Brain microvascular endothelial cell (primary cell): ENCODE measurements at regions not wholly inside any gene's neighbourhood (a gene's known extent, or its start where the extent isn't known, plus 50 kb on each side); places are given as distances from the start of the nearest gene placed in this dataset.

Experiments
- DNase-seq: peaks from one replicate; pipeline ENCODE4 v3.0.0-alpha.2; 2020
- H3K27ac ChIP-seq: fragments of 250-450 bp; sonication (Bioruptor Pico); 2 replicates; pipeline ENCODE4 v1.5.1; 2020; ENCODE audit warnings: mild to moderate bottlenecking, moderate library complexity
- H3K27me3 ChIP-seq: fragments of 250-450 bp; sonication (Bioruptor Pico); replicated peaks from 2 replicates; pipeline ENCODE4 v1.5.1; 2020; ENCODE audit warnings: mild to moderate bottlenecking
- H3K36me3 ChIP-seq: fragments of 250-450 bp; sonication (Bioruptor Pico); replicated peaks from 2 replicates; pipeline ENCODE4 v1.5.1; 2020; ENCODE audit warnings: mild to moderate bottlenecking
- H3K4me3 ChIP-seq: 2 replicates; pipeline ENCODE4 v1.5.1; 2011; ENCODE audit warnings: low read depth, mild to moderate bottlenecking, control low read depth, low read length, moderate library complexity
- in situ Hi-C: cut with HindIII; loops from 2 replicates; pipeline ENCODE4 v1.10.0; 2017; ENCODE audit warnings: low sequenced_read_pairs, low pct_ligation_motif_present
- TF ChIP-seq, protein P1 (sequence below): IDR thresholded peaks from 2 replicates; pipeline ENCODE4 v1.5.1; 2011; ENCODE audit warnings: low read depth, mild to moderate bottlenecking, moderate library complexity, low read length, control low read depth, inconsistent platforms; ENCODE audit errors: missing control alignments

DNA sequence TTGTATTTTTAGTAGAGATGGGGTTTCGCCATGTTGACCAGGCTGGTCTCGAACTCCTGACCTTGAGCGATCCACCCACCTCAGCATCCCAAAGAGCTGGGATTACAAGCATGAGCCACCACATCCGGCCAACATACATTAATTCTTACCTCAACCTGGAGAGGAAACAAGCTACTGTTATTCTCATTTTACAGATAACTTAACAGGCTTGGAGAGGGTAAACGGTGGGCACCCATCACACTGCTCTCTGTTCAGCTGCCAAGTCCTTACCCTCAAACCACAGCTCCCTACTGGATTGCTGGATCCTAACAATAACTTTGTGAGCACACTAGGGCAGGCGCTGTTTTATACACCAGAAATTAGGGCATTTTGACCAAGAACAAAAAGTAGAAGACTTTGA is 93.6 kb upstream of the BARHL2 start:
- H3K4me3 ChIP-seq: no peak overlapping the region
- TF ChIP-seq, protein P1, sequence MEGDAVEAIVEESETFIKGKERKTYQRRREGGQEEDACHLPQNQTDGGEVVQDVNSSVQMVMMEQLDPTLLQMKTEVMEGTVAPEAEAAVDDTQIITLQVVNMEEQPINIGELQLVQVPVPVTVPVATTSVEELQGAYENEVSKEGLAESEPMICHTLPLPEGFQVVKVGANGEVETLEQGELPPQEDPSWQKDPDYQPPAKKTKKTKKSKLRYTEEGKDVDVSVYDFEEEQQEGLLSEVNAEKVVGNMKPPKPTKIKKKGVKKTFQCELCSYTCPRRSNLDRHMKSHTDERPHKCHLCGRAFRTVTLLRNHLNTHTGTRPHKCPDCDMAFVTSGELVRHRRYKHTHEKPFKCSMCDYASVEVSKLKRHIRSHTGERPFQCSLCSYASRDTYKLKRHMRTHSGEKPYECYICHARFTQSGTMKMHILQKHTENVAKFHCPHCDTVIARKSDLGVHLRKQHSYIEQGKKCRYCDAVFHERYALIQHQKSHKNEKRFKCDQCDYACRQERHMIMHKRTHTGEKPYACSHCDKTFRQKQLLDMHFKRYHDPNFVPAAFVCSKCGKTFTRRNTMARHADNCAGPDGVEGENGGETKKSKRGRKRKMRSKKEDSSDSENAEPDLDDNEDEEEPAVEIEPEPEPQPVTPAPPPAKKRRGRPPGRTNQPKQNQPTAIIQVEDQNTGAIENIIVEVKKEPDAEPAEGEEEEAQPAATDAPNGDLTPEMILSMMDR: no peak
- no peaks in the 10 kb centered on the region for H3K27me3 ChIP-seq
- no peak for DNase-seq
- in situ Hi-C loops: no loop called here
- no peak overlapping the region for H3K27ac ChIP-seq
- H3K36me3 ChIP-seq: no peaks in the 10 kb centered on the region

DNA sequence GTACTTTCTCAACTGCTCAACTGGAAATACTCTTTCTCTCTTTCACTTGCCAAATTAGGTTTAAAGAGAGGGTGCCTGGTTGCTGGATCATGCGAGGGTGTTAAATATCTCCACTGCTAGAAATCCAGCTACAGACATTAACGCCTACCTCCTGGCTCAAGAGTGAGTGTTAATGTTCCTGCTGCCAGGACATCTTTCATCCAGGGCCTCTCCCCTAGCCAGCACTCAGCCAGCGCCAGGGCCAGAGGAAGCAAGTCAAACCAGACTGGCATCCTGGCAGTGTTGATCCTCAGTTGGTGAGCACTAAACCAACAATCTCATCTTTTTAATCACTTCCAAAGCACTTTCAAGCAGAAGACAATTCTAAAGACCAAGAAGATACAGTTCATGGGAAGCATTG is 92.9 kb upstream of the BARHL2 start:
- no peaks in the 10 kb centered on the region for H3K36me3 ChIP-seq
- TF ChIP-seq, protein P1: no peak
- H3K4me3 ChIP-seq: no peak overlapping the region

DNA sequence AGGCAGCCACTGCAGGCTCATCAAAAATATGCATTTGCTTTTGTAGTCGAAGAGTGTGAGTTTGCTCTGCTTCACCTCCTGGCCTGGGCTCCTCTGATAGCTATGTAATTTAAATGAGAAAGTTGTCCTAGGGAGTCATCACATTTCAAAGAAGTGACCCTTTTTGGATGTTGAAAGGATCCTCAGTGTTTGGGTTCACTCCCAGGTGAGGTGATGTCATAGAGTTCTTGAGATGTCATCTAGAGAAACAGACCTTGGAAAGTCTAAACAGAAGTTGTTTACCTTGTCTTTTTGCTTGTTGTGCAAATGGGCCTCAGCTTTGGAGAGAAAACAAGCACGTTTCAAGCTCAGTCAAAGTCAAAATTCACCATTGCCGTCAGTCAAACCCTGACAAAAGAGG is 92.0 kb upstream of the BARHL2 start:
- DNase-seq: no peak
- in situ Hi-C loops: no loop called here
- TF ChIP-seq, protein P1: no peak
- Histone ChIP-seq H3K4me3 (no peak overlapping the region), H3K27me3 (no peaks in the 10 kb centered on the region), H3K36me3 (no peaks in the 10 kb centered on the region), H3K27ac (no peak overlapping the region)

More for the DNA sequence above, 92.9 kb upstream of the BARHL2 start:
- in situ Hi-C loops: no loop called here
- Histone ChIP-seq H3K27ac (no peak overlapping the region), H3K27me3 (no peaks in the 10 kb centered on the region)
- DNase-seq: no peak

DNA sequence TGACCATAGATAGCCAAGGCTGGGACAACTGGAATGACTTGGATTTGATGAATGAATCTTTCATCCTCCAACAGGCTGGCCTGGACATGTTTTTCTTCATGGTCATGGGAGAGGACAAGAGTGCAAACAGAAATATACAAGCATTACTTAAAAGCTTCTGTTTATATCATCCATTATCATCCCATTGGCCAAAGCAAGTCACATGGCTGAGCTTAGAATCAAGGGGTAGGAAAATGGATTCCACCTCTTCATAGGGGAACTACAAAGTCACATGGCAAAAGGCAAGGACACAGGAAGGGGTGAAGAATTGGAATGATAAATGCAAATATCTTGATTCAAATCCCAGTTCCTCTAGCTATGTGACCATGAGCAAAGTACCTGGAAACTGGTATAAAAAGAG is 90.2 kb upstream of the BARHL2 start:
- in situ Hi-C loops: no loop called here
- TF ChIP-seq, protein P1: no peak
- no peaks in the 10 kb centered on the region for H3K36me3 ChIP-seq
- H3K27ac ChIP-seq: no peak overlapping the region
- H3K4me3 ChIP-seq: no peak overlapping the region
- DNase-seq: no peak
- no peaks in the 10 kb centered on the region for H3K27me3 ChIP-seq

DNA sequence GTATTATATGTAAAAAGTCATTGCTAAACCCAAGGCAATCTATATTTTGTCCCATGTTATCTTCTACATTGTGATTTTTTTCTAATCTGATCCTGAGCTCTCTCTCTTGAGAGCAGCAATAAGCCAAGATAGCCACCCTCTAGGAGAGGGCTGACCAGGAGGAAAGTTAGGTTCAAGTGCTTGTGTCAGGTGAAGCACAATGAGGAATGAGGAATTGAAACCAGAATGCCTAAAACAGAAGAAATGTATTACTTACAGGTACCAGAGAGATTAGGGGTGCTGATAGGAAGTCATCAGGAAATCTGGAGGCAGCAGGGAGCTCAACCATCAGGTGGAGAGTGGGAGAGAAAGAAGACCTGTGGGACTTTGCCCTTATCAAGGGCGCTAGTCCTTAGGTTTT is 85.5 kb upstream of the BARHL2 start:
- in situ Hi-C loops: no loop called here
- no peak for DNase-seq
- TF ChIP-seq, protein P1: no peak
- H3K36me3 ChIP-seq: no peaks in the 10 kb centered on the region
- H3K4me3 ChIP-seq: no peak overlapping the region
- no peak overlapping the region for H3K27ac ChIP-seq
- H3K27me3 ChIP-seq: no peaks in the 10 kb centered on the region

DNA sequence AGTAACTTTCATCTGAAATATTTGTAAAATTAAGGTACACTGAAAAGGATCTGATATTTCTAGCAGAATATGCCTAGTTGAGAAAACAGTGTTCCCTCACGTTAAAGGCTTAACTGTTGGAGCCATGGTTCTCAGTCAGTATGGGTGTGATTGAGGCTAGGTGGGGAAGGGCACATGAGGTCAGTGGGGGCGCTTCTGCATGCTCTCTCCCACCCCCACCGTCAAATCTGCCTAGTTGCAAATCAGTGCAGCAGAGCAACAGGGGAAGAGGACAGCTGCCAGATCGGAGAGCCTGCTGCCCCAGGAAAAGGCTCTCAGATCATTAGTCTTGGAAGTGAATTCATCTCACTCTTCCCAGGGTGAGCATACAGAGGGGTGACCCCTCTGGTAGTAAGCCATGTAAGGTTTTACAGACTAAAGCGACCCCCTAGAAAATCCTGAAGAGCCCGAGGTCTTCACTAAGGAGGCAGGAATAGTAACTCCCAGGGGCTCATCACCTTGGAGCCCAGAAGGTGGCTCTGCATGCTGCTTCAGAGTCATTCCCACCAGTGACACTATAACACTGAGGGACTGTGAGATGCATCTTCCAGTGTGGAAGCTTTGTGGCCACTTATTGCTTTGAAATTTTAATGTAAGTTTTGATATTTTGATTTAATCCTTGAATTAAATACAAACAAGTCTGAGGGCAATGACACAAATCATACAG is 83.1 kb upstream of the BARHL2 start:
- Histone ChIP-seq H3K27me3 (no peaks in the 10 kb centered on the region), H3K27ac (no peak overlapping the region), H3K36me3 (no peaks in the 10 kb centered on the region), H3K4me3 (no peak overlapping the region)
- TF ChIP-seq, protein P1: no peak
- in situ Hi-C loops: no loop called here
- no peak for DNase-seq
